ENCODE measurements at regions not wholly inside any gene's neighbourhood (a gene's known extent, or its start where the extent isn't known, plus 50 kb on each side); places are given as distances from the start of the nearest gene placed in this dataset.

GRCh38 chr2:107068069-107068916 lies 182.3 kb upstream of the ST6GAL2 start:
- no peak overlapping the region for H3K9ac ChIP-seq (ENCODE audit: low read length)
- no peak overlapping the region for H2AFZ ChIP-seq (ENCODE audit: low read depth, low read length)
- H3K36me3 ChIP-seq (replicated peaks; ENCODE audit: low read depth, low read length) = no peaks in the 10 kb centered on the region
- no peak overlapping the region for H3K4me3 ChIP-seq (ENCODE audit: low read length)
- no peaks in the 10 kb centered on the region for H3K79me2 ChIP-seq (ENCODE audit: low read length)
- H3K9me3 ChIP-seq (ENCODE audit: insufficient read depth, low read length) = no peaks in the 10 kb centered on the region
- no peaks in the 10 kb centered on the region for H3K4me1 ChIP-seq (ENCODE audit: low read length)
- no peaks in the 10 kb centered on the region for H3K27me3 ChIP-seq (ENCODE audit: low read depth, low read length)
- no peaks in the 10 kb centered on the region for H4K20me1 ChIP-seq (ENCODE audit: insufficient read depth, low read length)
- H3K4me2 ChIP-seq (ENCODE audit: low read length) = no peak overlapping the region
- TF ChIP-seq EZH2phosphoT487 (IDR thresholded peaks at IDR 0.05; ENCODE audit: low read depth) (no peak), CTCF (IDR thresholded peaks at IDR 0.05; ENCODE audit: low read depth, low read length) (no peak)
- H3K27ac ChIP-seq (ENCODE audit: low read length) = no peak overlapping the region

GRCh38 chr2:107069890-107070289 lies 183.9 kb upstream of the ST6GAL2 start:
- Histone ChIP-seq H3K4me1 (ENCODE audit: low read length) (no peaks in the 10 kb centered on the region), H2AFZ (ENCODE audit: low read depth, low read length) (no peak overlapping the region), H3K79me2 (ENCODE audit: low read length) (no peaks in the 10 kb centered on the region), H3K36me3 (replicated peaks; ENCODE audit: low read depth, low read length) (no peaks in the 10 kb centered on the region), H4K20me1 (ENCODE audit: insufficient read depth, low read length) (no peaks in the 10 kb centered on the region), H3K9ac (ENCODE audit: low read length) (no peak overlapping the region), H3K4me3 (ENCODE audit: low read length) (no peak overlapping the region), H3K27me3 (ENCODE audit: low read depth, low read length) (no peaks in the 10 kb centered on the region), H3K4me2 (ENCODE audit: low read length) (no peak overlapping the region), H3K27ac (ENCODE audit: low read length) (no peak overlapping the region), H3K9me3 (ENCODE audit: insufficient read depth, low read length) (no peaks in the 10 kb centered on the region)
- TF ChIP-seq EZH2phosphoT487 (IDR thresholded peaks at IDR 0.05; ENCODE audit: low read depth) = no peak
- TF ChIP-seq CTCF (IDR thresholded peaks at IDR 0.05; ENCODE audit: low read depth, low read length) = no peak

- Histone ChIP-seq H3K4me3 (ENCODE audit: low read length) (no peak overlapping the region), H3K27ac (ENCODE audit: low read length) (no peak overlapping the region), H3K9me3 (ENCODE audit: insufficient read depth, low read length) (no peaks in the 10 kb centered on the region), H4K20me1 (ENCODE audit: insufficient read depth, low read length) (no peaks in the 10 kb centered on the region), H3K36me3 (replicated peaks; ENCODE audit: low read depth, low read length) (no peaks in the 10 kb centered on the region), H3K9ac (ENCODE audit: low read length) (no peak overlapping the region), H3K4me1 (ENCODE audit: low read length) (no peaks in the 10 kb centered on the region), H3K79me2 (ENCODE audit: low read length) (no peaks in the 10 kb centered on the region), H3K4me2 (ENCODE audit: low read length) (no peak overlapping the region), H2AFZ (ENCODE audit: low read depth, low read length) (no peak overlapping the region), H3K27me3 (ENCODE audit: low read depth, low read length) (no peaks in the 10 kb centered on the region)
- TF ChIP-seq EZH2phosphoT487 (IDR thresholded peaks at IDR 0.05; ENCODE audit: low read depth) = no peak
- no peak for TF ChIP-seq CTCF (IDR thresholded peaks at IDR 0.05; ENCODE audit: low read depth, low read length)
Measured at GRCh38 chr2:107072150-107072940, 186.4 kb upstream of the ST6GAL2 start.

GRCh38 chr2:107078584-107078983 lies 192.6 kb upstream of the ST6GAL2 start:
- Histone ChIP-seq H2AFZ (ENCODE audit: low read depth, low read length) (no peak overlapping the region), H3K79me2 (ENCODE audit: low read length) (no peaks in the 10 kb centered on the region), H3K4me3 (ENCODE audit: low read length) (no peak overlapping the region), H4K20me1 (ENCODE audit: insufficient read depth, low read length) (no peaks in the 10 kb centered on the region), H3K9me3 (ENCODE audit: insufficient read depth, low read length) (no peaks in the 10 kb centered on the region), H3K4me1 (ENCODE audit: low read length) (no peaks in the 10 kb centered on the region), H3K9ac (ENCODE audit: low read length) (no peak overlapping the region), H3K4me2 (ENCODE audit: low read length) (no peak overlapping the region), H3K27me3 (ENCODE audit: low read depth, low read length) (no peaks in the 10 kb centered on the region), H3K36me3 (replicated peaks; ENCODE audit: low read depth, low read length) (no peaks in the 10 kb centered on the region), H3K27ac (ENCODE audit: low read length) (no peak overlapping the region)
- TF ChIP-seq CTCF (IDR thresholded peaks at IDR 0.05; ENCODE audit: low read depth, low read length) = no peak
- TF ChIP-seq EZH2phosphoT487 (IDR thresholded peaks at IDR 0.05; ENCODE audit: low read depth) = no peak
